ENCODE measurements at regions not wholly inside any gene's neighbourhood (a gene's known extent, or its start where the extent isn't known, plus 50 kb on each side); places are given as distances from the start of the nearest gene placed in this dataset.

- Mint-ChIP-seq H3K9me3 (ENCODE audit: unreplicated experiment) (peaks cover 4% of the 10 kb centered on the region), H3K27ac (ENCODE audit: unreplicated experiment) (peak overlapping the region; percentile 91), H3K4me3 (ENCODE audit: unreplicated experiment) (peak overlapping the region; percentile 40), H3K27me3 (ENCODE audit: unreplicated experiment) (peaks cover 3% of the 10 kb centered on the region), H3K36me3 (ENCODE audit: unreplicated experiment) (no peaks in the 10 kb centered on the region), H3K4me1 (ENCODE audit: low read depth, unreplicated experiment) (peaks cover 51% of the 10 kb centered on the region)
- no peak for TF ChIP-seq CTCF (IDR thresholded peaks at IDR 0.05; ENCODE audit: partially characterized antibody, unreplicated experiment)
- no peak for DNase-seq
Observed at GRCh38 chr18:10062302-10063300, 148.8 kb downstream of the VAPA start.

- Mint-ChIP-seq H3K9me3 (ENCODE audit: unreplicated experiment) (peaks cover 4% of the 10 kb centered on the region), H3K4me3 (ENCODE audit: unreplicated experiment) (peak overlapping the region; percentile 69), H3K36me3 (ENCODE audit: unreplicated experiment) (no peaks in the 10 kb centered on the region), H3K4me1 (ENCODE audit: low read depth, unreplicated experiment) (peaks cover 53% of the 10 kb centered on the region), H3K27me3 (ENCODE audit: unreplicated experiment) (peaks cover 3% of the 10 kb centered on the region), H3K27ac (ENCODE audit: unreplicated experiment) (peak overlapping the region; percentile 91)
- peak; percentile 39 for DNase-seq
- no peak for TF ChIP-seq CTCF (IDR thresholded peaks at IDR 0.05; ENCODE audit: partially characterized antibody, unreplicated experiment)
Observed at GRCh38 chr18:10063489-10063888, 149.7 kb downstream of the VAPA start.

GRCh38 chr18:10064267-10064666 lies 150.5 kb downstream of the VAPA start:
- no peak for DNase-seq
- Mint-ChIP-seq H3K4me3 (ENCODE audit: unreplicated experiment) (peak overlapping the region; percentile 34), H3K27ac (ENCODE audit: unreplicated experiment) (peak overlapping the region; percentile 86), H3K4me1 (ENCODE audit: low read depth, unreplicated experiment) (peaks cover 56% of the 10 kb centered on the region), H3K27me3 (ENCODE audit: unreplicated experiment) (peaks cover 3% of the 10 kb centered on the region), H3K36me3 (ENCODE audit: unreplicated experiment) (no peaks in the 10 kb centered on the region), H3K9me3 (ENCODE audit: unreplicated experiment) (peaks cover 5% of the 10 kb centered on the region)
- no peak for TF ChIP-seq CTCF (IDR thresholded peaks at IDR 0.05; ENCODE audit: partially characterized antibody, unreplicated experiment)

- TF ChIP-seq CTCF (IDR thresholded peaks at IDR 0.05; ENCODE audit: partially characterized antibody, unreplicated experiment) = no peak
- peaks cover 49% of the 10 kb centered on the region for H3K4me1 Mint-ChIP-seq (ENCODE audit: low read depth, unreplicated experiment)
Observed at GRCh38 chr18:10065296-10065695, 151.5 kb downstream of the VAPA start.

More at GRCh38 chr18:10065296-10065695, 151.5 kb downstream of the VAPA start:
- H3K4me3 Mint-ChIP-seq (ENCODE audit: unreplicated experiment) = no peak overlapping the region
- H3K27ac Mint-ChIP-seq (ENCODE audit: unreplicated experiment) = peak overlapping the region; percentile 64
- DNase-seq = no peak
- H3K9me3 Mint-ChIP-seq (ENCODE audit: unreplicated experiment) = peaks cover 5% of the 10 kb centered on the region
- peaks cover 3% of the 10 kb centered on the region for H3K27me3 Mint-ChIP-seq (ENCODE audit: unreplicated experiment)
- H3K36me3 Mint-ChIP-seq (ENCODE audit: unreplicated experiment) = no peaks in the 10 kb centered on the region

Measured in glutamatergic neuron (in vitro differentiated cells).